GM23338 (cell line): ENCODE measurements at regions not wholly inside any gene's neighbourhood (a gene's known extent, or its start where the extent isn't known, plus 50 kb on each side); places are given as distances from the start of the nearest gene placed in this dataset.
"Not testable (repeated sequence)": the region's sequence is repeated elsewhere in the genome, so short reads cannot be mapped to it uniquely, and the experiment has no call there.

Source experiments
- ATAC-seq: fragments of 200-7000 bp; cut with Tn5 transposase; 3 replicates; pipeline ENCODE4 v1.9.1; 2020
- DNase-seq: peaks from one replicate; pipeline ENCODE4 v3.0.0-alpha.2; 2015; ENCODE audit warnings: low spot score
- H2AFZ ChIP-seq: fragments of 200-600 bp; sonication (generic); 2 replicates; pipeline ENCODE4 v1.8.0; 2016; ENCODE audit warnings: antibody characterized with exemption, mild to moderate bottlenecking, moderate library complexity
- H3F3A ChIP-seq: fragments of 200-600 bp; sonication (generic); replicated peaks from 2 replicates; pipeline ENCODE4 v1.8.0; 2017; ENCODE audit warnings: antibody characterized with exemption, mixed run types, low read depth
- H3K27ac ChIP-seq: fragments of 200-600 bp; sonication (generic); 2 replicates; pipeline ENCODE4 v1.6.1; 2016; ENCODE audit warnings: low read depth
- H3K27me3 ChIP-seq: fragments of 200-600 bp; sonication (generic); 2 replicates; pipeline ENCODE4 v1.8.0; 2016; ENCODE audit warnings: mild to moderate bottlenecking, mixed run types, moderate library complexity; ENCODE audit not compliant: insufficient read depth
- H3K36me3 ChIP-seq: fragments of 200-600 bp; sonication (generic); 2 replicates; pipeline ENCODE4 v1.8.0; 2016; ENCODE audit warnings: mild to moderate bottlenecking; ENCODE audit not compliant: insufficient read depth
- H3K4me1 ChIP-seq: fragments of 200-600 bp; sonication (generic); 2 replicates; pipeline ENCODE4 v1.8.0; 2016; ENCODE audit warnings: mild to moderate bottlenecking, moderate library complexity; ENCODE audit not compliant: insufficient read depth
- H3K4me2 ChIP-seq: fragments of 200-600 bp; sonication (generic); 2 replicates; pipeline ENCODE4 v1.7.1; 2017; ENCODE audit warnings: mixed run types
- H3K4me3 ChIP-seq: fragments of 200-600 bp; sonication (generic); 2 replicates; pipeline ENCODE4 v1.6.1; 2016; ENCODE audit warnings: mixed run types
- H3K79me2 ChIP-seq: fragments of 200-600 bp; sonication (generic); replicated peaks from 2 replicates; pipeline ENCODE4 v1.8.0; 2017; ENCODE audit warnings: mild to moderate bottlenecking; ENCODE audit not compliant: insufficient read depth
- H3K9me2 ChIP-seq: fragments of 200-600 bp; sonication (generic); 2 replicates; pipeline ENCODE4 v1.8.0; 2017; ENCODE audit not compliant: insufficient read depth
- H4K20me1 ChIP-seq: fragments of 200-600 bp; sonication (generic); replicated peaks from 2 replicates; pipeline ENCODE4 v1.8.0; 2017; ENCODE audit warnings: mild to moderate bottlenecking; ENCODE audit not compliant: insufficient read depth
- H3K27ac Mint-ChIP-seq: 2 replicates; pipeline ENCODE4 v1.8.0; 2020; ENCODE audit warnings: inconsistent platforms, mild to moderate bottlenecking, moderate library complexity, mixed read lengths
- H3K27me3 Mint-ChIP-seq: 3 replicates; pipeline ENCODE4 v1.8.0; 2022; ENCODE audit warnings: low read depth, mild to moderate bottlenecking, moderate library complexity, mixed read lengths, inconsistent platforms; ENCODE audit not compliant: insufficient read depth, poor library complexity
- H3K36me3 Mint-ChIP-seq: 3 replicates; pipeline ENCODE4 v1.8.0; 2021; ENCODE audit warnings: low read depth, mild to moderate bottlenecking, inconsistent platforms, moderate library complexity, mixed read lengths
- H3K4me1 Mint-ChIP-seq: 3 replicates; pipeline ENCODE4 v1.8.0; 2020; ENCODE audit warnings: mild to moderate bottlenecking, inconsistent platforms, mixed read lengths
- H3K4me3 Mint-ChIP-seq: 3 replicates; pipeline ENCODE4 v1.8.0; 2021; ENCODE audit warnings: moderate library complexity, mild to moderate bottlenecking, inconsistent platforms, mixed read lengths
- H3K9me3 Mint-ChIP-seq: 3 replicates; pipeline ENCODE4 v1.8.0; 2020; ENCODE audit warnings: moderate library complexity, mild to moderate bottlenecking, inconsistent platforms, mixed read lengths
- CREB1 ChIP-seq: fragments of 250-450 bp; sonication (Bioruptor Pico); IDR thresholded peaks from 2 replicates; pipeline ENCODE4 v1.5.0; 2020; ENCODE audit warnings: low read depth, mild to moderate bottlenecking, moderate library complexity
- CTCF ChIP-seq, 2 experiments: fragments of 200-600 bp in 1 of 2; sonication (generic) in 1 of 2; conservative IDR thresholded peaks; 2 replicates each; pipeline versions ENCODE4 v1.5.1 to v1.6.1; 2016 to 2017; ENCODE audit warnings: antibody characterized with exemption in 2 of 2, low read depth in 2 of 2, mild to moderate bottlenecking in 2 of 2, moderate library complexity in 1 of 2
- ETS1 ChIP-seq: IDR thresholded peaks from 2 replicates; pipeline ENCODE4 v1.6.1; 2016; ENCODE audit warnings: antibody characterized with exemption
- JUNB ChIP-seq: IDR thresholded peaks from one replicate; pipeline ENCODE4 v1.6.1; 2016; ENCODE audit warnings: antibody characterized with exemption; ENCODE audit not compliant: unreplicated experiment
- NANOG ChIP-seq: IDR thresholded peaks from 2 replicates; pipeline ENCODE4 v1.6.1; 2016; ENCODE audit warnings: antibody characterized with exemption, borderline replicate concordance
- POLR2AphosphoS5 ChIP-seq: IDR thresholded peaks from 2 replicates; pipeline ENCODE4 v1.6.1; 2016; ENCODE audit warnings: antibody characterized with exemption, low read depth
- REST ChIP-seq: IDR thresholded peaks from one replicate; pipeline ENCODE4 v1.6.1; 2018; ENCODE audit warnings: antibody characterized with exemption; ENCODE audit not compliant: unreplicated experiment
- ZNF331 ChIP-seq: fragments of 250-450 bp; sonication (Bioruptor Pico); IDR thresholded peaks from 2 replicates; pipeline ENCODE4 v1.5.0; 2020; ENCODE audit warnings: low read depth, mild to moderate bottlenecking, moderate library complexity

- TF ChIP-seq REST = no peak
- TF ChIP-seq JUNB = no peak
- TF ChIP-seq CTCF (conservative IDR thresholded peaks at IDR 0.05; ENCODE audit: low read depth in 2 of 2) = no peak
- no peak for TF ChIP-seq POLR2AphosphoS5
- TF ChIP-seq ZNF331 = no peak
- TF ChIP-seq ETS1 = no peak
- TF ChIP-seq NANOG = no peak
- no peak for TF ChIP-seq CREB1 (CRISPR knock-in tag)
These were observed 78.6 kb downstream of the EXTL2 start (continued) for GRCh38 chr1:100816049-100816448.

- not testable (repeated sequence) for H3K4me3 Mint-ChIP-seq, H3K27ac ChIP-seq, H3K36me3 ChIP-seq, H3K36me3 Mint-ChIP-seq, H3K27me3 Mint-ChIP-seq, H3F3A ChIP-seq, H3K4me1 ChIP-seq, H3K9me2 ChIP-seq, H3K4me1 Mint-ChIP-seq, H3K79me2 ChIP-seq, H3K27me3 ChIP-seq, H4K20me1 ChIP-seq
- Histone ChIP-seq H3K4me2 (peak overlapping the region; percentile 69), H2AFZ (peak overlapping the region; percentile 99), H3K4me3 (peak overlapping the region; percentile 46; the same call in 1 of the 2 replicates)
- ATAC-seq = peak; percentile 94
- Mint-ChIP-seq H3K27ac (0 out of 2 replicates have a peak overlapping the region, but pooled peaks have one; percentile 79), H3K9me3 (peaks cover 21% of the 10 kb centered on the region)
- DNase-seq = peak; percentile 85
- TF ChIP-seq CTCF (conservative IDR thresholded peaks at IDR 0.05; ENCODE audit: low read depth in 2 of 2) = peak; percentile 61 to 63
These were observed 74.4 kb downstream of the EXTL2 start for GRCh38 chr1:100820195-100820594.

GRCh38 chr1:100821919-100822318, 72.7 kb downstream of the EXTL2 start:
- not testable (repeated sequence) for DNase-seq

More at GRCh38 chr1:100821919-100822318, 72.7 kb downstream of the EXTL2 start:
- H3K4me1 ChIP-seq, H3K27me3 ChIP-seq, H3K79me2 ChIP-seq, H3K36me3 Mint-ChIP-seq, H3K27ac ChIP-seq, H3K9me2 ChIP-seq, ATAC-seq, H3K4me2 ChIP-seq, H3K27ac Mint-ChIP-seq, H3K4me3 Mint-ChIP-seq, H3K4me3 ChIP-seq, H3F3A ChIP-seq, H3K36me3 ChIP-seq, H3K27me3 Mint-ChIP-seq, H4K20me1 ChIP-seq, H3K4me1 Mint-ChIP-seq, H2AFZ ChIP-seq: not testable (repeated sequence)
- peaks cover 21% of the 10 kb centered on the region for H3K9me3 Mint-ChIP-seq
